ENCODE measurements at regions not wholly inside any gene's neighbourhood (a gene's known extent, or its start where the extent isn't known, plus 50 kb on each side); places are given as distances from the start of the nearest gene placed in this dataset.

DNA sequence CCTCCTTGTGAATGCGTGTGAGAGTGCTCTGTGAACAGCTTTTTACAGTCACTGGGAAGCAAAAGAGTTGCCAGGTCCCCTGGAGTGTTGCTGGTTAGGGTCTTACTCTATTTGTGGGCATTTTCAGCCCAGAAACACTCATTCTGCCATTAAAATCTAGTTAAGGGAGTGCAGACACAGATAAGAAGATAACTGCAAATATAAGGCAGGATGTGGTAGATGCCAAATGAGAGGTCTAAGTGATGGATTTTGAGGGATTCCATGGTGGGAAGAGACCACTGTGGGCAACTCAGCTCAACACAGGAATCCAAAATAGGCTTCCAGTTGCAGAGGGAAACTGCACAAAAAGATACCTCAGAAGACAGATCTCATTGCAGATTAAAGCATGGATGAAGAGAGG lies 54.5 kb upstream of the KL start:
- TF ChIP-seq, protein P1, sequence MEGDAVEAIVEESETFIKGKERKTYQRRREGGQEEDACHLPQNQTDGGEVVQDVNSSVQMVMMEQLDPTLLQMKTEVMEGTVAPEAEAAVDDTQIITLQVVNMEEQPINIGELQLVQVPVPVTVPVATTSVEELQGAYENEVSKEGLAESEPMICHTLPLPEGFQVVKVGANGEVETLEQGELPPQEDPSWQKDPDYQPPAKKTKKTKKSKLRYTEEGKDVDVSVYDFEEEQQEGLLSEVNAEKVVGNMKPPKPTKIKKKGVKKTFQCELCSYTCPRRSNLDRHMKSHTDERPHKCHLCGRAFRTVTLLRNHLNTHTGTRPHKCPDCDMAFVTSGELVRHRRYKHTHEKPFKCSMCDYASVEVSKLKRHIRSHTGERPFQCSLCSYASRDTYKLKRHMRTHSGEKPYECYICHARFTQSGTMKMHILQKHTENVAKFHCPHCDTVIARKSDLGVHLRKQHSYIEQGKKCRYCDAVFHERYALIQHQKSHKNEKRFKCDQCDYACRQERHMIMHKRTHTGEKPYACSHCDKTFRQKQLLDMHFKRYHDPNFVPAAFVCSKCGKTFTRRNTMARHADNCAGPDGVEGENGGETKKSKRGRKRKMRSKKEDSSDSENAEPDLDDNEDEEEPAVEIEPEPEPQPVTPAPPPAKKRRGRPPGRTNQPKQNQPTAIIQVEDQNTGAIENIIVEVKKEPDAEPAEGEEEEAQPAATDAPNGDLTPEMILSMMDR (conservative IDR thresholded peaks at IDR 0.05 in 1 of 2, IDR thresholded peaks at IDR 0.05 in 1 of 2; ENCODE audit: low read depth in 1 of 2, low read length in 2 of 2) = no peak
- no peak for TF ChIP-seq EZH2 (IDR thresholded peaks at IDR 0.05; ENCODE audit: low read length, missing control alignments)
